H54 (cell line): ENCODE measurements at regions not wholly inside any gene's neighbourhood (a gene's known extent, or its start where the extent isn't known, plus 50 kb on each side); places are given as distances from the start of the nearest gene placed in this dataset.
"Not testable (repeated sequence)": the region's sequence is repeated elsewhere in the genome, so short reads cannot be mapped to it uniquely, and the experiment has no call there.

Experiments
- DNase-seq: peaks from one replicate; pipeline ENCODE4 v3.0.0; 2011; ENCODE audit warnings: low spot score, mixed read lengths; ENCODE audit not compliant: insufficient read length
- FAIRE-seq: peaks from 3 replicates; lab custom pipeline; 2011; peaks lifted over from hg19 to GRCh38; lab: Jason Lieb, UNC
- POLR2A ChIP-seq: IDR thresholded peaks from 2 replicates; pipeline ENCODE4 v1.6.1; 2011; ENCODE audit warnings: low read depth, mild to moderate bottlenecking, low read length

- no peak for DNase-seq
- no peak for FAIRE-seq
- no peak for TF ChIP-seq POLR2A
These were observed 698.1 kb upstream of the SETBP1 start for GRCh38 chr18:43982582-43982981.

- not testable (repeated sequence) for DNase-seq, FAIRE-seq
These were observed 693.6 kb upstream of the SETBP1 start for GRCh38 chr18:43987061-43987460.

GRCh38 chr18:43992741-43993140 is 687.9 kb upstream of the SETBP1 start:
- no peak for DNase-seq
- FAIRE-seq, result no peak
- TF ChIP-seq POLR2A, result no peak

- FAIRE-seq (no peak), DNase-seq (no peak)
- TF ChIP-seq POLR2A, result no peak
These were observed 686.3 kb upstream of the SETBP1 start for GRCh38 chr18:43994381-43994780.

- TF ChIP-seq POLR2A, result no peak
- FAIRE-seq (no peak), DNase-seq (no peak)
These were observed 666.8 kb upstream of the SETBP1 start for GRCh38 chr18:44013871-44014270.

GRCh38 chr18:44025421-44025820 is 655.3 kb upstream of the SETBP1 start:
- FAIRE-seq (no peak), DNase-seq (no peak)
- TF ChIP-seq POLR2A, result no peak

GRCh38 chr18:44028109-44028508 is 652.6 kb upstream of the SETBP1 start:
- FAIRE-seq (no peak), DNase-seq (no peak)
- no peak for TF ChIP-seq POLR2A

GRCh38 chr18:44031063-44031462 is 649.6 kb upstream of the SETBP1 start:
- no peak for FAIRE-seq
- no peak for TF ChIP-seq POLR2A
- DNase-seq, result no peak

GRCh38 chr18:44033144-44033701 is 647.5 kb upstream of the SETBP1 start:
- FAIRE-seq, result no peak
- TF ChIP-seq POLR2A, result no peak

GRCh38 chr18:44035554-44035953 is 645.1 kb upstream of the SETBP1 start:
- DNase-seq, result no peak
- no peak for TF ChIP-seq POLR2A
- no peak for FAIRE-seq

More at GRCh38 chr18:44033144-44033701, 647.5 kb upstream of the SETBP1 start:
- no peak for DNase-seq

- DNase-seq (no peak), FAIRE-seq (no peak)
- TF ChIP-seq POLR2A, result no peak
These were observed 644.2 kb upstream of the SETBP1 start for GRCh38 chr18:44036501-44036900.

- FAIRE-seq (no peak), DNase-seq (no peak)
These were observed 641.5 kb upstream of the SETBP1 start for GRCh38 chr18:44039216-44039615.

GRCh38 chr18:44039826-44040225 is 640.9 kb upstream of the SETBP1 start:
- TF ChIP-seq POLR2A, result no peak
- DNase-seq (no peak), FAIRE-seq (no peak)

More at GRCh38 chr18:44039216-44039615, 641.5 kb upstream of the SETBP1 start:
- TF ChIP-seq POLR2A, result no peak

GRCh38 chr18:44041553-44041952 is 639.1 kb upstream of the SETBP1 start:
- no peak for FAIRE-seq
- DNase-seq, result no peak
- no peak for TF ChIP-seq POLR2A

- TF ChIP-seq POLR2A, result no peak
- DNase-seq, result no peak
- no peak for FAIRE-seq
These were observed 638.7 kb upstream of the SETBP1 start for GRCh38 chr18:44041961-44042360.
